Eye (tissue), 1 donor: ENCODE measurements at regions not wholly inside any gene's neighbourhood (a gene's known extent, or its start where the extent isn't known, plus 50 kb on each side); places are given as distances from the start of the nearest gene placed in this dataset.
A peak's percentile ranks its signal among the peaks of the same experiment; 100 is the strongest.

Source experiments
- DNase-seq: peaks from one replicate; pipeline ENCODE4 v3.0.0-alpha.2; 2015

GRCh38 chr15:35783203-35783602 lies 237.2 kb upstream of the DPH6 start:
- no peak for DNase-seq

- DNase-seq = peak; percentile 56
These were observed 238.8 kb upstream of the DPH6 start for GRCh38 chr15:35784745-35785144.

- DNase-seq = no peak
These were observed 264.0 kb upstream of the DPH6 start for GRCh38 chr15:35810007-35810406.

- no peak for DNase-seq
These were observed 267.6 kb upstream of the DPH6 start for GRCh38 chr15:35813573-35813972.

GRCh38 chr15:35818846-35819245 lies 272.9 kb upstream of the DPH6 start:
- DNase-seq = no peak

- DNase-seq = no peak
These were observed 276.2 kb upstream of the DPH6 start for GRCh38 chr15:35822153-35822552.

- DNase-seq = no peak
These were observed 281.2 kb upstream of the DPH6 start for GRCh38 chr15:35827141-35827540.

- peak; percentile 24 for DNase-seq
These were observed 281.9 kb upstream of the DPH6 start for GRCh38 chr15:35827911-35828310.

GRCh38 chr15:35833581-35833980 lies 287.6 kb upstream of the DPH6 start:
- no peak for DNase-seq

- no peak for DNase-seq
These were observed 288.4 kb upstream of the DPH6 start for GRCh38 chr15:35834216-35834830.

GRCh38 chr15:35834866-35835265 lies 288.9 kb upstream of the DPH6 start:
- DNase-seq = no peak

GRCh38 chr15:35838424-35839111 lies 292.6 kb upstream of the DPH6 start:
- DNase-seq = no peak

- no peak for DNase-seq
These were observed 296.7 kb upstream of the DPH6 start for GRCh38 chr15:35842631-35843030.

- DNase-seq = no peak
These were observed 297.5 kb upstream of the DPH6 start for GRCh38 chr15:35843498-35843897.

- no peak for DNase-seq
These were observed 304.3 kb upstream of the DPH6 start for GRCh38 chr15:35850284-35850683.

GRCh38 chr15:35851491-35851890 lies 305.5 kb upstream of the DPH6 start:
- DNase-seq = no peak

- DNase-seq = no peak
These were observed 307.1 kb upstream of the DPH6 start for GRCh38 chr15:35852818-35853624.

GRCh38 chr15:35854316-35854715 lies 308.4 kb upstream of the DPH6 start:
- peak; percentile 73 for DNase-seq

- no peak for DNase-seq
These were observed 311.7 kb upstream of the DPH6 start for GRCh38 chr15:35857567-35858226.

- no peak for DNase-seq
These were observed 312.7 kb upstream of the DPH6 start for GRCh38 chr15:35858707-35859106.

GRCh38 chr15:35863655-35864054 lies 317.7 kb upstream of the DPH6 start:
- DNase-seq = no peak

GRCh38 chr15:35867356-35867755 lies 321.4 kb upstream of the DPH6 start:
- peak; percentile 50 for DNase-seq

- DNase-seq = no peak
These were observed 325.3 kb upstream of the DPH6 start for GRCh38 chr15:35871282-35871681.
